Sciatic nerve (tissue), 2 donors: ENCODE measurements at regions not wholly inside any gene's neighbourhood (a gene's known extent, or its start where the extent isn't known, plus 50 kb on each side); places are given as distances from the start of the nearest gene placed in this dataset.

Source experiments
- ATAC-seq: fragments of 200-7000 bp; cut with Tn5 transposase; one replicate; pipeline ENCODE4 v1.9.1; 2020; ENCODE audit warnings: mild to moderate bottlenecking, moderate library complexity
- DNase-seq: peaks from one replicate; pipeline ENCODE4 v3.0.0-alpha.2; 2020; ENCODE audit warnings: low spot score
- intact Hi-C: fragments of 100-400 bp; cut with DNase I; formaldehyde crosslinking; loops from one replicate; pipeline ENCODE4 v1.14.2; 2022
- donor health status: DM: no; HTN: no; CAD: no.
- donor health status: DM: no; HTN: no; CAD: no.

GRCh38 chr5:124285733-124286132 lies 460.7 kb downstream of the ZNF608 start:
- ATAC-seq (no peak), DNase-seq (no peak)
- intact Hi-C loops = no loop called here

GRCh38 chr5:124285071-124285470 lies 461.4 kb downstream of the ZNF608 start:
- DNase-seq (no peak), ATAC-seq (no peak)
- intact Hi-C loops = no loop called here

- no peak for ATAC-seq
- intact Hi-C loops = no loop called here
- DNase-seq = no peak
Observed at GRCh38 chr5:124283031-124283430, 463.4 kb downstream of the ZNF608 start.

GRCh38 chr5:124280079-124280478 lies 466.4 kb downstream of the ZNF608 start:
- ATAC-seq = no peak
- intact Hi-C loops = no loop called here
- DNase-seq = no peak

- DNase-seq (no peak), ATAC-seq (no peak)
- intact Hi-C loops = no loop called here
Observed at GRCh38 chr5:124279146-124279876, 467.1 kb downstream of the ZNF608 start.

- no peak for ATAC-seq
- intact Hi-C loops = no loop called here
- DNase-seq = no peak
Observed at GRCh38 chr5:124278636-124279035, 467.8 kb downstream of the ZNF608 start.

GRCh38 chr5:124277767-124278545 lies 468.5 kb downstream of the ZNF608 start:
- intact Hi-C loops = no loop called here
- DNase-seq (no peak), ATAC-seq (no peak)

- intact Hi-C loops = no loop called here
- no peak for DNase-seq
- ATAC-seq = no peak
Observed at GRCh38 chr5:124276166-124276565, 470.3 kb downstream of the ZNF608 start.

- ATAC-seq = no peak
- DNase-seq = no peak
- intact Hi-C loops = no loop called here
Observed at GRCh38 chr5:124274949-124275348, 471.5 kb downstream of the ZNF608 start.

- ATAC-seq (no peak), DNase-seq (no peak)
- intact Hi-C loops = no loop called here
Observed at GRCh38 chr5:124264499-124264898, 481.9 kb downstream of the ZNF608 start.

- no peak for ATAC-seq
- no peak for DNase-seq
- intact Hi-C loops = no loop called here
Observed at GRCh38 chr5:124263680-124264491, 482.6 kb downstream of the ZNF608 start.

- intact Hi-C loops = no loop called here
- ATAC-seq (no peak), DNase-seq (no peak)
Observed at GRCh38 chr5:124262991-124263571, 483.4 kb downstream of the ZNF608 start.

GRCh38 chr5:124262470-124262869 lies 484.0 kb downstream of the ZNF608 start:
- DNase-seq = no peak
- ATAC-seq = no peak
- intact Hi-C loops = no loop called here

- intact Hi-C loops = no loop called here
- no peak for DNase-seq
- ATAC-seq = no peak
Observed at GRCh38 chr5:124261848-124262247, 484.6 kb downstream of the ZNF608 start.

GRCh38 chr5:124260921-124261515 lies 485.4 kb downstream of the ZNF608 start:
- intact Hi-C loops = no loop called here
- no peak for DNase-seq
- no peak for ATAC-seq

GRCh38 chr5:124259017-124259416 lies 487.4 kb downstream of the ZNF608 start:
- intact Hi-C loops = no loop called here
- no peak for ATAC-seq
- no peak for DNase-seq

- intact Hi-C loops = no loop called here
- DNase-seq (no peak), ATAC-seq (no peak)
Observed at GRCh38 chr5:124257048-124257447, 489.4 kb downstream of the ZNF608 start.

- DNase-seq (no peak), ATAC-seq (no peak)
- intact Hi-C loops = no loop called here
Observed at GRCh38 chr5:124253203-124253810, 493.1 kb downstream of the ZNF608 start.

GRCh38 chr5:124252747-124253146 lies 493.7 kb downstream of the ZNF608 start:
- DNase-seq = no peak
- no peak for ATAC-seq
- intact Hi-C loops = no loop called here
